WI38 (cell line): ENCODE measurements at regions not wholly inside any gene's neighbourhood (a gene's known extent, or its start where the extent isn't known, plus 50 kb on each side); places are given as distances from the start of the nearest gene placed in this dataset.

Source experiments
- H3K4me3 ChIP-seq: 2 replicates; pipeline ENCODE4 v1.5.1; 2011; ENCODE audit warnings: low read depth, mild to moderate bottlenecking, control low read depth, low read length
- CTCF ChIP-seq: IDR thresholded peaks from 2 replicates; pipeline ENCODE4 v1.5.1; 2012; ENCODE audit warnings: low read depth, mild to moderate bottlenecking, control low read depth, low read length

GRCh38 chr12:87509237-87509820 lies 519.9 kb downstream of the C12orf50 start:
- no peak for TF ChIP-seq CTCF

DNA sequence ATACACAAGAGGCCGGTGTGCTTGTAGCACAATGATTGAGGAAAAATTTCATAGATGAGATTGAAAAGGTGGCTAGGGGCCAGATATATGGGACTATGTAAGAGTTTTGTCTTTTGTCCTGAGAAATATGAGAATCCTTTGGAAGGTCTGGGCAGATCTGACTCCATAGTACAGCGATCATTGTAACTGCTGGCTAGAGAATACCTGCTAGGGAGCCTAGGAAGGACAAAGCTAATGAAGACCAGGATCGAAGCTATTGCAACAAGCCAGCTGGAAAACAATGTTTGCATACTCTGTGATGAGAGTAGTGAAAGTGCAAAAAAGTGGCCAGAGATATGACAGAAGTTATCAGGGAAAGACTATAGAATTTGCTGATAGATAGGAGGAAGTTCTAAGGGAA lies 537.6 kb downstream of the C12orf50 start:
- no peak overlapping the region for H3K4me3 ChIP-seq
- TF ChIP-seq CTCF, result no peak

More at GRCh38 chr12:87509237-87509820, 519.9 kb downstream of the C12orf50 start:
- H3K4me3 ChIP-seq, result no peak overlapping the region

DNA sequence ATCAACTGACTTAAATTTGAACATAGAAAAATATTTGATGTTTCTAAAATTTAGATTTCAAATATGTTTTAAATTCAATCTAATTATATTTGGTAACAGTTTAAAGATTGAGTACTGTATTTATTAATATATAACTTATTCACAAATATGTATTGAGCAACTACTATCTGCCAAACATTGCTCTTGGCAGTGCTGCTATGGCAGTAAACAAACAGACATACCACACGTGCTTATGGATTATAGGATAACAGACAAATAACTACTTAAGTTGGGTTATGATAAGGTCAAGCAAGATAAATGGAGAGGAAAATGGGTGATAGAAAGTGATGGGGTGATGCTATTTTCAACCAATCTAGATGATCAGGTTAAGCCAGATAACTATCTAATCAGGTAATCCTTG lies 538.1 kb downstream of the C12orf50 start:
- no peak for TF ChIP-seq CTCF

DNA sequence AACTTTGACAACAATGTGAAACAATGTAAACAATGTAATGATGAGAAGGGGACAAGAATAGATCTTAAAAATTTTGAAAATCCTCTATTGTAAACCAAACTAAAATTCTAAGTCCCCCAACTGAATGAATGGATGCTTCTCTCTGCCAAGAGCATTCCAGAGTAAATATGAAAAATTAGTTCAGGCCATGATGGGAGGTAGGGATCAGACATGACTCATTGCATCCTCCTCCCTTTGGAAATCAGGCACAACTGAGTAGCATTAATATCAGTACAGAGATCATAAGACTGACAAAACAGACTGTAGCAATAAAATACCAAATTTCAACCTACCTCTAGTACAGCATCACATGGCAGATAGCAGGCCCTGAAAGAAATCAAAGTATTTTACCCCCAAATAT lies 559.9 kb downstream of the C12orf50 start:
- no peak for TF ChIP-seq CTCF
- H3K4me3 ChIP-seq, result no peak overlapping the region

More for the DNA sequence above, 538.1 kb downstream of the C12orf50 start:
- H3K4me3 ChIP-seq, result no peak overlapping the region

GRCh38 chr12:87467936-87468335 lies 561.3 kb downstream of the C12orf50 start:
- TF ChIP-seq CTCF, result no peak

DNA sequence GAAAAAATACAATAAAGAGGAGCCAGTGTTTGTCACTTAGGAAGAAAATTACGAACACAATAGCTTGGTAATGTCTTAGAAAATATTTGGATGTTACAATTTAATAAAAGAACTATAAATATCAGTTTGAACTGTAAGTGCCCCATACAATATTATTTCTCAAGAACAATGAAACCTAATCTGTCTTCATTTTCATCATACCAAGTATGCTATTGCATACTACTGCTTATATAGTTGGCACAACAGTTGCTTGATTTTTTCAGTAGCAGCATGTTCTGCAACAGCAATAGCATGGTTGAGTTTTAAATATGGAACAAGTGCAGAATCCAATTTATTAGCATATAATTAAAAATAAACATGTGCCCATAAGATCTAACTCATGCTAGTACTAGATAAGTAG lies 564.6 kb downstream of the C12orf50 start:
- H3K4me3 ChIP-seq, result no peak overlapping the region
- no peak for TF ChIP-seq CTCF

More at GRCh38 chr12:87467936-87468335, 561.3 kb downstream of the C12orf50 start:
- no peak overlapping the region for H3K4me3 ChIP-seq

- no peak for TF ChIP-seq CTCF
- H3K4me3 ChIP-seq, result no peak overlapping the region
Observed at GRCh38 chr12:87444039-87444438, 585.2 kb downstream of the C12orf50 start.
